NT2/D1 (cell line): ENCODE measurements at regions not wholly inside any gene's neighbourhood (a gene's known extent, or its start where the extent isn't known, plus 50 kb on each side); places are given as distances from the start of the nearest gene placed in this dataset.

Experiments used
- YY1 ChIP-seq: IDR thresholded peaks from 2 replicates; pipeline ENCODE4 v1.6.1; 2011; ENCODE audit not compliant: insufficient read length, insufficient read depth
- ZNF274 ChIP-seq: IDR thresholded peaks from 2 replicates; pipeline ENCODE4 v1.6.1; 2011; ENCODE audit warnings: mild to moderate bottlenecking, low read depth, low read length

GRCh38 chr12:28938581-28939235, 210.4 kb upstream of the FAR2 start:
- TF ChIP-seq ZNF274 (no peak), YY1 (no peak)
